HG03575 (cell line): ENCODE measurements at regions not wholly inside any gene's neighbourhood (a gene's known extent, or its start where the extent isn't known, plus 50 kb on each side); places are given as distances from the start of the nearest gene placed in this dataset.
"Not testable (repeated sequence)": the region's sequence is repeated elsewhere in the genome, so short reads cannot be mapped to it uniquely, and the experiment has no call there.

Source experiments
- ATAC-seq: cut with Tn5 transposase; IDR thresholded peaks from one replicate; pipeline ENCODE4 v1.9.1; 2021; ENCODE audit not compliant: unreplicated experiment, insufficient number of reproducible peaks, low FRiP score; ENCODE audit errors: extremely low read depth

- ATAC-seq, result no peak
These were observed 114.1 kb upstream of the HDDC2 start for GRCh38 chr6:125415913-125416312.

GRCh38 chr6:125421836-125422235, 120.1 kb upstream of the HDDC2 start:
- ATAC-seq, result no peak

- ATAC-seq, result no peak
These were observed 121.3 kb upstream of the HDDC2 start for GRCh38 chr6:125423047-125423446.

- no peak for ATAC-seq
These were observed 130.2 kb upstream of the HDDC2 start for GRCh38 chr6:125431971-125432370.

- ATAC-seq, result no peak
These were observed 131.2 kb upstream of the HDDC2 start for GRCh38 chr6:125432963-125433362.

- ATAC-seq, result no peak
These were observed 133.0 kb upstream of the HDDC2 start for GRCh38 chr6:125434760-125435159.

- ATAC-seq, result no peak
These were observed 137.7 kb upstream of the HDDC2 start for GRCh38 chr6:125439512-125439911.

- no peak for ATAC-seq
These were observed 142.5 kb upstream of the HDDC2 start for GRCh38 chr6:125444006-125444923.

- ATAC-seq, result no peak
These were observed 143.3 kb upstream of the HDDC2 start for GRCh38 chr6:125445054-125445453.

- ATAC-seq, result no peak
These were observed 144.2 kb upstream of the HDDC2 start for GRCh38 chr6:125446011-125446410.

GRCh38 chr6:125451750-125452149, 150.0 kb upstream of the HDDC2 start:
- ATAC-seq, result no peak

- ATAC-seq, result no peak
These were observed 151.7 kb upstream of the HDDC2 start for GRCh38 chr6:125453516-125453915.

- ATAC-seq, result no peak
These were observed 152.6 kb upstream of the HDDC2 start for GRCh38 chr6:125454351-125454750.

- ATAC-seq, result not testable (repeated sequence)
These were observed 156.7 kb upstream of the HDDC2 start for GRCh38 chr6:125458493-125458892.

- ATAC-seq, result not testable (repeated sequence)
These were observed 163.6 kb upstream of the HDDC2 start for GRCh38 chr6:125465332-125465731.

GRCh38 chr6:125469915-125470314, 168.1 kb upstream of the HDDC2 start:
- ATAC-seq, result no peak

- ATAC-seq, result no peak
These were observed 169.9 kb upstream of the HDDC2 start for GRCh38 chr6:125471667-125472066.

GRCh38 chr6:125474061-125474460, 172.3 kb upstream of the HDDC2 start:
- ATAC-seq, result no peak

- no peak for ATAC-seq
These were observed 175.4 kb upstream of the HDDC2 start for GRCh38 chr6:125477156-125477555.

- no peak for ATAC-seq
These were observed 176.1 kb upstream of the HDDC2 start for GRCh38 chr6:125477844-125478243.

GRCh38 chr6:125480146-125480545, 178.4 kb upstream of the HDDC2 start:
- no peak for ATAC-seq
